NB4 (cell line): ENCODE measurements at regions not wholly inside any gene's neighbourhood (a gene's known extent, or its start where the extent isn't known, plus 50 kb on each side); places are given as distances from the start of the nearest gene placed in this dataset.

Experiments
- CTCF ChIP-seq: IDR thresholded peaks from one replicate; pipeline ENCODE4 v1.5.1; 2012; ENCODE audit warnings: low read depth, low read length
- MYC ChIP-seq: IDR thresholded peaks from 2 replicates; pipeline ENCODE4 v1.6.1; 2011; ENCODE audit warnings: low read depth, low read length

GRCh38 chr5:71899865-71900342 is 180.8 kb downstream of the CARTPT start:
- TF ChIP-seq CTCF: no peak
- TF ChIP-seq MYC: no peak
